SJSA1 (cell line): ENCODE measurements at regions not wholly inside any gene's neighbourhood (a gene's known extent, or its start where the extent isn't known, plus 50 kb on each side); places are given as distances from the start of the nearest gene placed in this dataset.
A peak's percentile ranks its signal among the peaks of the same experiment; 100 is the strongest.

Source experiments
- DNase-seq, 2 experiments: peaks; one replicate each; pipeline ENCODE4 v3.0.0-alpha.2; 2015 to 2020; ENCODE audit warnings: low spot score in 2 of 2, low read depth in 1 of 2
- H3K27ac ChIP-seq: fragments of 250-450 bp; sonication (Bioruptor Pico); 2 replicates; pipeline ENCODE4 v1.5.1; 2020; ENCODE audit warnings: mild to moderate bottlenecking, moderate library complexity
- H3K27me3 ChIP-seq: fragments of 250-450 bp; sonication (Bioruptor Pico); replicated peaks from 2 replicates; pipeline ENCODE4 v1.5.1; 2020; ENCODE audit warnings: mild to moderate bottlenecking, moderate library complexity
- H3K36me3 ChIP-seq: fragments of 250-450 bp; sonication (Bioruptor Pico); 2 replicates; pipeline ENCODE4 v1.5.1; 2020; ENCODE audit warnings: mild to moderate bottlenecking
- H3K4me1 ChIP-seq: fragments of 250-450 bp; sonication (Bioruptor Pico); replicated peaks from 2 replicates; pipeline ENCODE4 v1.6.1; 2021; ENCODE audit warnings: mild to moderate bottlenecking
- H3K4me3 ChIP-seq: fragments of 250-450 bp; sonication (Bioruptor Pico); 2 replicates; pipeline ENCODE4 v1.5.1; 2020; ENCODE audit warnings: mild to moderate bottlenecking
- H3K9me3 ChIP-seq: fragments of 250-450 bp; sonication (Bioruptor Pico); replicated peaks from 2 replicates; pipeline ENCODE4 v1.5.1; 2020; ENCODE audit warnings: mild to moderate bottlenecking

- no peaks in the 10 kb centered on the region for H3K36me3 ChIP-seq
- H3K9me3 ChIP-seq, result no peaks in the 10 kb centered on the region
- no peak overlapping the region for H3K4me3 ChIP-seq
- H3K27ac ChIP-seq, result no peak overlapping the region
- no peaks in the 10 kb centered on the region for H3K4me1 ChIP-seq
- H3K27me3 ChIP-seq, result no peaks in the 10 kb centered on the region
- DNase-seq, result peak in 1 of 2 experiments; percentile 20
These were observed 86.5 kb upstream of the DIO3 start for GRCh38 chr14:101474563-101475455.

DNA sequence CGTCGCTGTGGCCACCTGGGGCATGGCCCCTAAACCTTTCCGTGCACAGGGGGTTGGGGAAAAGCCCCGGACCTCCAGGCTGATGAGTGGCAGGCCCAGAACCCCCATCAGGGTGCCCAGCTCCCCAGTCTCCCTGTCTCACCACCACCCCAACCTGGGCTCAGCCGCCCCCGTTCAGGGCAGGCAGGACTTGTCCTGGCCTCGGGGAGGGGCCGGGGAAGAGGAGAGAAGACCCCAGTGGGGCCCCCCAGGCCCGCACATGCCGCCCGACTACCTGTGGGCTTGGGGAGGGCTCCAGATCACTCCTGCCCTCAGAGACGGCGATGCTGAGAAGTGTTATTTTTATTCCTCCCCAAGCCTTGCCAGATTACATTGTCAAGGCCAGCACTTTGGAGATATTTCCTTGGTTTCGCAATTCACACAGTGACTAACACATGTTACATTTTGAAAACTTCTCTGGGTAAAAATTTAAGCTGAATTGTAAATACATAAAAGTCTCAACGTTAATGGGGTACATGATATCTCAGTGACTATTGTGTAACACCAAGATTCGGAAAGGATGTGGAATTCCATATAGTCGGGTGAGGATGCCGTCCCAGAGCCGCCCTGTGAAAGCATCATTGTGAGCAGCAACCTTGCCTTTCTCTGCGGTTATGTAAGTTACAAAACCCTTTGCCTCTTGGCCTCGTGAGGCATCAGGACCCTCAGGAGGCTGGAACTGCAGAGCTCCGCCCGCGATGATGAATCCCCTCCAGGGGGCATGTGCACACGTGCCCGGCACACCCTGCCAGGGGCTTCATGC, 85.6 kb upstream of the DIO3 start:
- no peaks in the 10 kb centered on the region for H3K27me3 ChIP-seq

DNA sequence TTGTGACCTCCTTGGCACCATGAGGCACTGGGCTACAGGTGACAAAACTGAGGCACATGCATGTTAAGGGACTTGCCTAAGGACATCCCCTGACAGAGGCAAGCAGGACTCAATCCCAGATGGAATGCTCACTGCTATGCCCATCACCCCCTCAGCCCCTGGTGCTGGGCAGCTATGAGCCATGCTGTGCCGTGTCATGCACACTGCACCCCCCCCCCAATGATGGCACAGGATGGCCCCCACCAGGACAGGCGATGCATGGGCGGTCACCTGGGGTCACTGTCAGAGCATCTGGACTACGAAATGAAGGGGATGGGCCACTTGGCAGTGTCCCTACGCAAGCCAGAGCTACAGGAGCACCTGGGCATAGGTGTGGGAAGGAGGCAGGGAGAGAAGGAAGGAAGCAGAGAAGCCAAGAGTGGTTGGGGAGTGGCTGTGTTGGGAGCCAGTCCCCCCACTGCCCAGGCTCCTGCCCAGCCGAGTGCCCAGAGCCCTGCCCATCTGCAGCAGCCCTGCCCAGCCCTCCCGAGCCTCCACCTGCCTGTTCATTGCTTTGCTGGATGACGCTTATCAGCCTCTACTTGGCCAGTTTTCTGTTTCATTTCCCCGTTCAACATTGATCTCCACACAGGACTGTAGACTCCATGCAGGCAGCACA, 84.9 kb upstream of the DIO3 start:
- Histone ChIP-seq H3K9me3 (no peaks in the 10 kb centered on the region), H3K4me1 (no peaks in the 10 kb centered on the region), H3K4me3 (no peak overlapping the region), H3K36me3 (no peaks in the 10 kb centered on the region), H3K27ac (no peak overlapping the region), H3K27me3 (no peaks in the 10 kb centered on the region)
- DNase-seq, result peak in 1 of 2 experiments; percentile 25

More for the DNA sequence above, 85.6 kb upstream of the DIO3 start:
- H3K4me1 ChIP-seq, result no peaks in the 10 kb centered on the region
- peak in 1 of 2 experiments; percentile 19 for DNase-seq
- no peaks in the 10 kb centered on the region for H3K36me3 ChIP-seq
- H3K4me3 ChIP-seq, result no peak overlapping the region
- H3K9me3 ChIP-seq, result no peaks in the 10 kb centered on the region
- no peak overlapping the region for H3K27ac ChIP-seq

DNA sequence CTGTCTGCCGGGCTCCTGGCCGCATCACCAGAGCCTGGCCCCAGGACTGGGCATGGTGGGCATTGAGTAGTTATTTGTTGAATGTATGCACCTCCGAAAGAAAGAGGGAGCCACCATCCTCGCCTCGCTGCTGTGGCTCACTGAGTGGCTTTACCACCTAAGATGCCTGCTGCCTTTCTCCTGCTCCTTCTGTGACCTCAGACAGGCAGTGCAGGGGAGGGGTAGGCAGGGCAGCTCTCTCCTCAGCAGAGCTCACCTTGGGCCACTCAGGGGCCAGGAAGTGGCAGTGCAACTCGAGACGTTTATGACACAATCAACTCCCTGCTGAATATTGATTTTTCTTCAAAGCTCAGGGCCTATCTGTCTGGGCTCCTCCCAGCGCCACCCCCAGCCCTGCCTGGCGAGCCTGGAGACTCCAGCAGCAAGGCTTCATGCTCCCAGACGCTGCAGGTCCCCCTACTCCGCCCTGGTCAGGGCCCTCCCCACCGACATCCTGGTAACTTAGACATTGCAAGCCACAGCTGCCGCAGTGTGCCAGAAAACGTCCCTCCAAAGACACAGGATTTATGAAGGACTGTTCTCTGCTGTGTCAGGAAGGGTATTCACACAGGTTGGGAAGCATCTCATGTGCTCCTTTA, 84.3 kb upstream of the DIO3 start:
- DNase-seq, result peak in 1 of 2 experiments; percentile 25
- Histone ChIP-seq H3K27me3 (no peaks in the 10 kb centered on the region), H3K9me3 (no peaks in the 10 kb centered on the region), H3K4me1 (no peaks in the 10 kb centered on the region), H3K36me3 (no peaks in the 10 kb centered on the region), H3K27ac (no peak overlapping the region), H3K4me3 (no peak overlapping the region)

GRCh38 chr14:101477648-101478047, 83.6 kb upstream of the DIO3 start:
- no peaks in the 10 kb centered on the region for H3K4me1 ChIP-seq
- no peak overlapping the region for H3K4me3 ChIP-seq
- H3K27me3 ChIP-seq, result no peaks in the 10 kb centered on the region
- H3K36me3 ChIP-seq, result no peaks in the 10 kb centered on the region
- H3K9me3 ChIP-seq, result no peaks in the 10 kb centered on the region
- no peak for DNase-seq
- no peak overlapping the region for H3K27ac ChIP-seq

DNA sequence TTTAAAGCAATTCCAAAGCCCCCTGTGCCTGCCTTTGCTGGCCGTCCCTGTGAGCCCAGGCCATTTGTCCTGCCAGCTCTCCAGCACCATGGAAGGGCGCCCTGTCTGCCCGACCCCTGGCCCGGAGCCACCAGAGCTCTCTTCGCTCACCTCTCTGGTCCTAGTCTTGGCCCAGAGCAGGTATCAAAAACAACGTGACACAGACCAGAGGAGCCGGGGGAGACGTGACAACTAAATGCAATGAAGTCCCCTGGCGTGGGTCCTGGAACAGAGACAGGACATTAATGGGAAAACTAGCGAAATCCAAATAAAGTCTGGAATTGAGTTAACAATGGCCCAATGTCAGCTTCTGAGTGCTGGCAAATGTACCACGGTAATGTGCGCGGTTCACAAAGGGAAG, 83.2 kb upstream of the DIO3 start:
- Histone ChIP-seq H3K36me3 (no peaks in the 10 kb centered on the region), H3K9me3 (no peaks in the 10 kb centered on the region), H3K27ac (no peak overlapping the region), H3K4me1 (no peaks in the 10 kb centered on the region), H3K4me3 (no peak overlapping the region), H3K27me3 (no peaks in the 10 kb centered on the region)
- peak in 1 of 2 experiments; percentile 16 for DNase-seq

GRCh38 chr14:101478796-101479410, 82.4 kb upstream of the DIO3 start:
- H3K4me1 ChIP-seq, result no peaks in the 10 kb centered on the region
- no peaks in the 10 kb centered on the region for H3K9me3 ChIP-seq
- no peaks in the 10 kb centered on the region for H3K27me3 ChIP-seq
- peak in 1 of 2 experiments; percentile 21 for DNase-seq
- H3K27ac ChIP-seq, result no peak overlapping the region
- no peaks in the 10 kb centered on the region for H3K36me3 ChIP-seq
- no peak overlapping the region for H3K4me3 ChIP-seq

DNA sequence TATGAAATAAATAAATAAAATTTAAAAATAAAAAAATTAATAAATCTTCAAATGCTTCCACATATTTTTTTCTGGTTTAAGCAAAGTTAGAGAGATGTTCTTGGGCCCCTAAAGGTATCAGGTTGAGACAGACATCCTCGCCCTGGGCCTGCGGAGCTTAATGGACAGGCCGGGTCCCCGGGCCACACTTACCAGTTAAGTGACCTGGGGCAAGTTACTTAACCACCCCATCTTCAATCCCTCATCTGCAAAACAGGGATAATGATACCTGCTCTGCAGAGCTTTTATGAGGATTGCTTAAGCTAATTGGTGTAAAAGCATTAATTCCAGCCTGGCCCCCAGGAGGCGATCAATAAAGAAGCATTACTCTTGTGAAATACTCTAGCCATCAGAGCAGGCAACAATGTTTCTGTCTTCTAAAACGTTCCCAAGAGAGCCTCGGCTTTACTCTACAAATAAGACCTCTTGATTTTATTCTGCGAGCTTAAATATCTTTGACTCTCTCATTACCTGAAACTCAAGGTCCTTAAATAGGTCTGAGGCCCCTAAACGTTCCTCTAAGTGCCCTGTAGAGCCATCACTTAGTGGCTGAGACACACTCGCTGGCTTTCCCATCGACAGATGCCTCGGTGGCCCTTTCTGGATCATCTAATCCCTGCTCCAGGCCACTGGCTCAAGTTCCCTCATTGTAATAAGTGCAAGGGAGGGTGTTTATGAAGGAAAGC, 81.1 kb upstream of the DIO3 start:
- DNase-seq, result peak in 1 of 2 experiments; percentile 16
- Histone ChIP-seq H3K27me3 (no peaks in the 10 kb centered on the region), H3K27ac (no peak overlapping the region), H3K9me3 (no peaks in the 10 kb centered on the region), H3K4me3 (no peak overlapping the region), H3K4me1 (no peaks in the 10 kb centered on the region), H3K36me3 (no peaks in the 10 kb centered on the region)

- DNase-seq, result peak in 1 of 2 experiments; percentile 24
- H3K36me3 ChIP-seq, result no peaks in the 10 kb centered on the region
- no peaks in the 10 kb centered on the region for H3K9me3 ChIP-seq
- H3K27me3 ChIP-seq, result no peaks in the 10 kb centered on the region
- H3K4me3 ChIP-seq, result no peak overlapping the region
- no peak overlapping the region for H3K27ac ChIP-seq
- no peaks in the 10 kb centered on the region for H3K4me1 ChIP-seq
These were observed 80.4 kb upstream of the DIO3 start for GRCh38 chr14:101480747-101481530.

DNA sequence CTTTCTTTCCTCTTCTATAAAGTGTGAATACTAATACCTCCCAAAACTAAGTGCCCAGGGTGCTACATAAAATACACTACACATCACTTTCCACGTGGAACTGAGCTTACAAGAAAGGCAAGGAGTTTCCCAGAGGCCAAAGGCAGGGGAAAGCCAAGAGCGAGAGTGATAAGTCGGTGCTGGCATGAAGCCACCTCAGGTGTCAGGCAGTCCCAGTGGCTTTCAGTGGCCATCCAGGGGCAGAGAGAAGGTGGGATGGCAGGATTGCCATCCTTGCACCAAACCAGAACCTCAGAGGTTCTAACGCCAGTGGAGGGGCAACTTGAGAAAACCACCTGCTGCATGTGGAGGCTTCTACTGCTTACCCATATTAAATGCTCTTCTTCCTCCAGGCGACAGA, 79.7 kb upstream of the DIO3 start:
- Histone ChIP-seq H3K36me3 (no peaks in the 10 kb centered on the region), H3K4me3 (no peak overlapping the region), H3K9me3 (no peaks in the 10 kb centered on the region), H3K4me1 (no peaks in the 10 kb centered on the region), H3K27ac (no peak overlapping the region), H3K27me3 (no peaks in the 10 kb centered on the region)
- DNase-seq, result peak in 1 of 2 experiments; percentile 12

DNA sequence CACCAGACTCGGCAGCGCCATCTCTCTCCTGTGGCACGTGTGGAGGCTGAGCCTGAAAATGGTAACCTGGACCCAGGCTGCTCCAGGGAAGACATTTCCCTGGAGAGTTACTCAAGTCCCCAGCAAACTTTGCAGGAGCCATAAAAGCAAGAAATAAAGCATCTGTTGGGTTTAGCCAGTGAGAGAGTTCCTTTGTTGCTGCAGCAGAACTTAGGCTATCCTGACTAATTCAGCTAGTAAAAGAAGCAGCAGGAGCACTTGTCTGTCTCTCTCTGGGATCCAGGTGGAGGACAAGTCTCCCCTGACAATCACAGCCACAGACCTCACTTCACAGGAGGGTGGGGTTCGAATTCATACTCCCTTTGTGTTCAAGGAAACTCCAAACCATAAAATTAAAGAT, 79.2 kb upstream of the DIO3 start:
- H3K4me3 ChIP-seq, result no peak overlapping the region
- no peaks in the 10 kb centered on the region for H3K36me3 ChIP-seq
- H3K27me3 ChIP-seq, result no peaks in the 10 kb centered on the region
- peak in 1 of 2 experiments; percentile 3 for DNase-seq
- no peaks in the 10 kb centered on the region for H3K9me3 ChIP-seq
- H3K27ac ChIP-seq, result no peak overlapping the region
- H3K4me1 ChIP-seq, result no peaks in the 10 kb centered on the region

DNA sequence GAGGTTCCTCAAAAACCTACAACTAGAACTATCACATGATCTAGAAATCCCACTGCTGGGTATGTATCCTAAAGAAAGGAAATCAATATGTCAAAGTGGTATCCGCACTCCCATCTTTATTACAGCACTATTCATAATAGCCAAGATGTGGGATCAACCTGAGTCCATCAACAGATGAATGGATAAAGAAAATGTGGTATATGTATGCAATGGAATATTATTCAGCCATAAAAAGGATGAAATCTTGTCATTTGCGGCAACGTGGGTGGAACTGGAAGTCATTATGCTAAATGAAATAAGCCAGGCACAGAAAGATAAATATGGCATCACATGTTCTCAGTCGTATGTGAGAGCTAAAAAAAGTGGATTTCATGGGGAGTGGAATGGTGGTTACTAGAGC, 77.5 kb upstream of the DIO3 start:
- Histone ChIP-seq H3K36me3 (no peaks in the 10 kb centered on the region), H3K4me3 (no peak overlapping the region), H3K27me3 (no peaks in the 10 kb centered on the region), H3K9me3 (no peaks in the 10 kb centered on the region), H3K27ac (no peak overlapping the region), H3K4me1 (no peaks in the 10 kb centered on the region)
- DNase-seq, result no peak
